Ovary (tissue), 3 donors: ENCODE measurements at regions not wholly inside any gene's neighbourhood (a gene's known extent, or its start where the extent isn't known, plus 50 kb on each side); places are given as distances from the start of the nearest gene placed in this dataset.

Experiments
- CTCF ChIP-seq, 3 donors: fragments of 450-650 bp in 2 of 3; fragments of 200-600 bp in 1 of 3; IDR thresholded peaks; one replicate each; pipeline versions ENCODE4 v1.5.1 to v1.8.0; 2016 to 2022; ENCODE audit warnings: antibody characterized with exemption in 3 of 3, mild to moderate bottlenecking in 1 of 3
- EP300 ChIP-seq: sonication (generic); formaldehyde crosslinking; IDR thresholded peaks from one replicate; pipeline ENCODE4 v1.6.1; 2017; ENCODE audit warnings: antibody characterized with exemption
- POLR2A ChIP-seq: fragments of 450-650 bp; IDR thresholded peaks from one replicate; pipeline ENCODE4 v1.6.1; 2017; ENCODE audit warnings: antibody characterized with exemption, mild to moderate bottlenecking, moderate library complexity
- donor health status: DM: no; HTN: no; CAD: no.

GRCh38 chr21:17352996-17353655 lies 159.7 kb upstream of the CXADR start:
- TF ChIP-seq CTCF (IDR thresholded peaks at IDR 0.05) (no peak), POLR2A (no peak), EP300 (no peak)
